ENCODE measurements at regions not wholly inside any gene's neighbourhood (a gene's known extent, or its start where the extent isn't known, plus 50 kb on each side); places are given as distances from the start of the nearest gene placed in this dataset.

- H3K36me3 ChIP-seq: no peaks in the 10 kb centered on the region
- TF ChIP-seq CTCF (IDR thresholded peaks at IDR 0.05) (no peak), EP300 (IDR thresholded peaks at IDR 0.05; ENCODE audit: low read depth) (no peak), POLR2AphosphoS5 (IDR thresholded peaks at IDR 0.05) (no peak), POLR2A (IDR thresholded peaks at IDR 0.05) (no peak)
- in situ Hi-C loops (cut with MboI; ENCODE audit: low pct_ligation_motif_present in 1 of 4, low pct_unique_long_range_greater_than_20kb in 1 of 4, low sequenced_read_pairs in 3 of 4): no loop called here
- H3K9me3 ChIP-seq: no peaks in the 10 kb centered on the region
- intact Hi-C loops (cut with DNase I; ENCODE audit: low total_unique reads): no loop called here
- 62 to 64% methylated on average over 5 of the region's 5 CpGs for WGBS, 2 donors (ENCODE audit: low coverage in 1 of 2)
- DNase-seq: no peak
- no peak overlapping the region for H3K4me3 ChIP-seq
- no peaks in the 10 kb centered on the region for H3K27me3 ChIP-seq
- peak overlapping the region in 1 of 4 donors; percentile 29 for H3K27ac ChIP-seq
- no peaks in the 10 kb centered on the region for H3K4me1 ChIP-seq
These were observed 1448.0 kb upstream of the MIR17HG start for GRCh38 chr13:89899302-89900103.

- no peak for DNase-seq
- intact Hi-C loops (cut with DNase I; ENCODE audit: low total_unique reads): no loop called here
- Histone ChIP-seq H3K9me3 (no peaks in the 10 kb centered on the region), H3K4me3 (no peak overlapping the region), H3K27me3 (no peaks in the 10 kb centered on the region), H3K36me3 (no peaks in the 10 kb centered on the region), H3K4me1 (no peaks in the 10 kb centered on the region), H3K27ac (peak overlapping the region in 1 of 4 donors; percentile 29)
- no peak for TF ChIP-seq POLR2AphosphoS5 (IDR thresholded peaks at IDR 0.05)
- TF ChIP-seq EP300 (IDR thresholded peaks at IDR 0.05; ENCODE audit: low read depth): no peak
- TF ChIP-seq CTCF (IDR thresholded peaks at IDR 0.05): no peak
- TF ChIP-seq POLR2A (IDR thresholded peaks at IDR 0.05): no peak
- in situ Hi-C loops (cut with MboI; ENCODE audit: low pct_ligation_motif_present in 1 of 4, low pct_unique_long_range_greater_than_20kb in 1 of 4, low sequenced_read_pairs in 3 of 4): no loop called here
- 58 to 66% methylated on average over 4 to 5 of the region's 5 CpGs for WGBS, 2 donors (ENCODE audit: low coverage in 1 of 2)
These were observed 1447.3 kb upstream of the MIR17HG start for GRCh38 chr13:89900104-89900765.

DNA sequence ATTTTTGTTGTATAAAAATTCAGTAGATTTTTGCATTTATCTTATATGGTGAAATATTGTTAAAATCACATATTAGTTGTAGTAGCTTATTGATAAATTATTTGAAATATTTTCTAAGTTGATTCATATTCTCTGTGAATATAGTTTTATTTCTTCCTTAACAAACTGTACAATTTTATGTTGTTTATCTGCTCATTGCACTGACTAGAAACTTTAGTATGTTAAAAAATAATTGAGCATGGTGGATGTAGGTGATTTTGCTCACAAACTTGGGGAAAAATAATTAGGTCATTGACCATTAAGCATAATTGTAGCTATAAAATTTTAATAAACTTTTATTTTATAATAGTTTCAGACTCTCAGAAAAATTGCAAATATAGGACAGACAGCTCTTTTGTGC is 1445.3 kb upstream of the MIR17HG start:
- in situ Hi-C loops (cut with MboI; ENCODE audit: low pct_ligation_motif_present in 1 of 4, low pct_unique_long_range_greater_than_20kb in 1 of 4, low sequenced_read_pairs in 3 of 4): no loop called here
- Histone ChIP-seq H3K9me3 (no peaks in the 10 kb centered on the region), H3K4me3 (no peak overlapping the region), H3K27me3 (no peaks in the 10 kb centered on the region), H3K27ac (no peak overlapping the region), H3K36me3 (no peaks in the 10 kb centered on the region), H3K4me1 (no peaks in the 10 kb centered on the region)
- TF ChIP-seq POLR2A (IDR thresholded peaks at IDR 0.05): no peak
- no peak for TF ChIP-seq POLR2AphosphoS5 (IDR thresholded peaks at IDR 0.05)
- TF ChIP-seq EP300 (IDR thresholded peaks at IDR 0.05; ENCODE audit: low read depth): no peak
- TF ChIP-seq CTCF (IDR thresholded peaks at IDR 0.05): no peak
- intact Hi-C loops (cut with DNase I; ENCODE audit: low total_unique reads): no loop called here
- DNase-seq: no peak

DNA sequence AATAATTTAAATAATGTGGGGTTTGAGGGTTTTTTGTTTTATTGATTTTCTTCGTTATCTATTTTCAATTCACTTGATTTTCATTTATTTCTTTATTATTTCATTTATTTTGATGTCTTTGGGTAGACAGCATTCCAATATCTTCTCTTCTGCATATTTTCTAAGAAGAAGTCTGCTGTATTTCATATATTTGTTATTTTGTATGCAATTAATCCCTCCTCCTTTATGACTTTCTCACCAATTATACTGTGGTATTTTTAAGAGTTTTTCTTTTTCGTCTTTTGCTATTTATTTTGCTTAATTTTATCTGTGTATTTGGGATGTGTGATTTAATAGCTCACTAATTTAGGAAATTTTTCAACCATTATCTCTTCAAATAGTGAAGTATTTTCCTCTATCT is 1444.4 kb upstream of the MIR17HG start:
- no peaks in the 10 kb centered on the region for H3K4me1 ChIP-seq
- WGBS, 2 donors (ENCODE audit: low coverage in 1 of 2): 74 to 81% methylated on average over 2 of the region's 2 CpGs
- no peaks in the 10 kb centered on the region for H3K9me3 ChIP-seq
- no peaks in the 10 kb centered on the region for H3K27me3 ChIP-seq
- in situ Hi-C loops (cut with MboI; ENCODE audit: low pct_ligation_motif_present in 1 of 4, low pct_unique_long_range_greater_than_20kb in 1 of 4, low sequenced_read_pairs in 3 of 4): no loop called here
- TF ChIP-seq POLR2A (IDR thresholded peaks at IDR 0.05) (no peak), EP300 (IDR thresholded peaks at IDR 0.05; ENCODE audit: low read depth) (no peak)
- no peak for DNase-seq
- no peak overlapping the region for H3K4me3 ChIP-seq
- no peaks in the 10 kb centered on the region for H3K36me3 ChIP-seq
- intact Hi-C loops (cut with DNase I; ENCODE audit: low total_unique reads): no loop called here
- no peak overlapping the region for H3K27ac ChIP-seq
